Peyer's patch (tissue), 4 donors: ENCODE measurements at regions not wholly inside any gene's neighbourhood (a gene's known extent, or its start where the extent isn't known, plus 50 kb on each side); places are given as distances from the start of the nearest gene placed in this dataset.

Experiments used
- CTCF ChIP-seq, 6 experiments: fragments of 450-650 bp in 4 of 6; fragments of 200-600 bp in 2 of 6; sonication (generic) in 1 of 6; IDR thresholded peaks; one replicate each; pipeline ENCODE4 v1.5.1; 2017 to 2019; ENCODE audit warnings: antibody characterized with exemption in 6 of 6, mild to moderate bottlenecking in 3 of 6, moderate library complexity in 1 of 6
- POLR2A ChIP-seq, 2 donors: fragments of 450-650 bp; IDR thresholded peaks; one replicate each; pipeline ENCODE4 v1.5.1; 2017; ENCODE audit warnings: antibody characterized with exemption in 2 of 2, mild to moderate bottlenecking in 2 of 2, moderate library complexity in 2 of 2

DNA sequence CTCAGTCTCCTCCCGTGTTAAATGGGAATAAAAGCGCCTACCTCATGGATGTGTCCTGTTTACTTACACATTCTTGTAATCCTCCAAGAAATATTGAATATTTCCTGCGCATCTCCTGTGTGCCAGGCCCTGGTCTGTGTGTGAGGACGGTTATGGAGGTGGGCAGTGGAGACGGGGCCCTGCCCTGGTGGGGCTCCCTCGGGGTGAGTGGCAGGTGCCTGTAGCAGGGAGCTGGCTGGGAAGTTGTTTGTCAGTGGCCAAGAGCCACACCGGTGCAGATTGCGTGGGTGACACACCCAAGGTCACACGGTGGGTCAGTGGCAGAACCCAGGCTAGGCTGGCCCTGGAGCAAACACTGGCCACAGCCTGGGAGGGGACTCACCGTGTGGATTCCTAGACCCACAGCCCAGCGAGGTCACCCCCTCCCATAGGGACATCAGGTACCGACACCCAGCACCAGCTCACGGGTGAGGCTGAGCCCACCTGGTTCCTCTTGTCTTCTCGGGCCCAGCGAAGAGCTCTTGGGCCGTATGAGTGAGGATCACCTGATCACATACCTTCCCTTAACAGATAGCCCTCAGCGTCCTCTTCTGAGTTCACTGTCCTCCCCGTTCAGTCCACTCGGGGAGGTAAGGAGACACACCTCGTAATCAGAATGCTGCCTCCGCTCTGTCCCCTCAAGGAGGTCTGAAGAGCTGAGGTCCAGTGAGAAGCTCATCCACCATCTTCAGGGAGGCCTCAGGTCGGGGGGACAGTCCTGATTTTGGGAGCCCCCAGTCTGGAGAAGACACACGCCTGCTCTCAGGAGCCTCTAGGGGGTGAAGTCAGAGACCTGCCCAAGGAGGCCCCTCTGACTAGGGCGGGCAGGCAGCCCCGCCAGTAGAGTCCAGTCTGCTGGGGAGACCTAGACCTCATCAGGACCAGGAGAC lies 349.6 kb downstream of the MATN1 start:
- TF ChIP-seq CTCF (IDR thresholded peaks at IDR 0.05) (no peak), POLR2A (IDR thresholded peaks at IDR 0.05) (no peak)
